ENCODE measurements at regions not wholly inside any gene's neighbourhood (a gene's known extent, or its start where the extent isn't known, plus 50 kb on each side); places are given as distances from the start of the nearest gene placed in this dataset.

- no TSS peak for BruUV-seq (replicated peaks)
- Histone ChIP-seq H3K36me3 (ENCODE audit: control insufficient read depth, insufficient read depth, low read length) (no peaks in the 10 kb centered on the region), H3K27me3 (replicated peaks; ENCODE audit: control insufficient read depth, insufficient read depth, low read length) (no peaks in the 10 kb centered on the region), H3K9me3 (no peaks in the 10 kb centered on the region), H3K4me3 (ENCODE audit: low read depth, low read length) (no peak overlapping the region), H3K4me1 (no peaks in the 10 kb centered on the region)
- ChIA-PET POLR2A (no interaction called here), CTCF (no interaction called here)
- no peaks in the 10 kb centered on the region for H3K4me1 Mint-ChIP-seq (ENCODE audit: low read depth, unreplicated experiment)
- no peak overlapping the region for H3K27ac Mint-ChIP-seq (ENCODE audit: unreplicated experiment)
- TF ChIP-seq CTCF (IDR thresholded peaks at IDR 0.05; ENCODE audit: insufficient read depth in 1 of 2, low read depth in 1 of 2, low read length in 1 of 2, severe bottlenecking in 1 of 2, unreplicated experiment in 1 of 2) = no peak
- no peak overlapping the region for H3K4me3 Mint-ChIP-seq (ENCODE audit: unreplicated experiment)
- H3K9me3 Mint-ChIP-seq (ENCODE audit: unreplicated experiment) = no peaks in the 10 kb centered on the region
- no peaks in the 10 kb centered on the region for H3K27me3 Mint-ChIP-seq (ENCODE audit: insufficient read depth, unreplicated experiment)
- intact Hi-C loops (cut with micrococcal nuclease; ENCODE audit: unreplicated experiment) = no loop called here
- no peak for DNase-seq
- H3K36me3 Mint-ChIP-seq (ENCODE audit: insufficient read depth, unreplicated experiment) = no peaks in the 10 kb centered on the region
These were observed 829.3 kb upstream of the CITED2 start for GRCh38 chr6:140203661-140204147.

GRCh38 chr6:140202964-140203515, 828.6 kb upstream of the CITED2 start:
- H3K27me3 ChIP-seq (replicated peaks; ENCODE audit: control insufficient read depth, insufficient read depth, low read length) = no peaks in the 10 kb centered on the region
- no peak for DNase-seq
- no peaks in the 10 kb centered on the region for H3K4me1 ChIP-seq
- H3K4me3 ChIP-seq (ENCODE audit: low read depth, low read length) = no peak overlapping the region
- Mint-ChIP-seq H3K36me3 (ENCODE audit: insufficient read depth, unreplicated experiment) (no peaks in the 10 kb centered on the region), H3K4me3 (ENCODE audit: unreplicated experiment) (no peak overlapping the region), H3K9me3 (ENCODE audit: unreplicated experiment) (no peaks in the 10 kb centered on the region), H3K27ac (ENCODE audit: unreplicated experiment) (no peak overlapping the region), H3K27me3 (ENCODE audit: insufficient read depth, unreplicated experiment) (no peaks in the 10 kb centered on the region), H3K4me1 (ENCODE audit: low read depth, unreplicated experiment) (no peaks in the 10 kb centered on the region)
- no peaks in the 10 kb centered on the region for H3K36me3 ChIP-seq (ENCODE audit: control insufficient read depth, insufficient read depth, low read length)
- POLR2A ChIA-PET = no interaction called here
- CTCF ChIA-PET = no interaction called here
- intact Hi-C loops (cut with micrococcal nuclease; ENCODE audit: unreplicated experiment) = no loop called here
- no peaks in the 10 kb centered on the region for H3K9me3 ChIP-seq
- no peak for TF ChIP-seq CTCF (IDR thresholded peaks at IDR 0.05; ENCODE audit: insufficient read depth in 1 of 2, low read depth in 1 of 2, low read length in 1 of 2, severe bottlenecking in 1 of 2, unreplicated experiment in 1 of 2)
- no TSS peak for BruUV-seq (replicated peaks)

GRCh38 chr6:140201787-140202458, 827.5 kb upstream of the CITED2 start:
- intact Hi-C loops (cut with micrococcal nuclease; ENCODE audit: unreplicated experiment) = no loop called here
- Mint-ChIP-seq H3K27me3 (ENCODE audit: insufficient read depth, unreplicated experiment) (no peaks in the 10 kb centered on the region), H3K36me3 (ENCODE audit: insufficient read depth, unreplicated experiment) (no peaks in the 10 kb centered on the region), H3K27ac (ENCODE audit: unreplicated experiment) (no peak overlapping the region), H3K4me1 (ENCODE audit: low read depth, unreplicated experiment) (no peaks in the 10 kb centered on the region), H3K9me3 (ENCODE audit: unreplicated experiment) (no peaks in the 10 kb centered on the region), H3K4me3 (ENCODE audit: unreplicated experiment) (no peak overlapping the region)
- BruUV-seq (replicated peaks) = no TSS peak
- ChIA-PET POLR2A (no interaction called here), CTCF (no interaction called here)
- no peaks in the 10 kb centered on the region for H3K4me1 ChIP-seq
- DNase-seq = no peak
- H3K9me3 ChIP-seq = no peaks in the 10 kb centered on the region
- no peaks in the 10 kb centered on the region for H3K36me3 ChIP-seq (ENCODE audit: control insufficient read depth, insufficient read depth, low read length)
- no peaks in the 10 kb centered on the region for H3K27me3 ChIP-seq (replicated peaks; ENCODE audit: control insufficient read depth, insufficient read depth, low read length)
- TF ChIP-seq CTCF (IDR thresholded peaks at IDR 0.05; ENCODE audit: insufficient read depth in 1 of 2, low read depth in 1 of 2, low read length in 1 of 2, severe bottlenecking in 1 of 2, unreplicated experiment in 1 of 2) = no peak
- H3K4me3 ChIP-seq (ENCODE audit: low read depth, low read length) = no peak overlapping the region
